ENCODE measurements at regions not wholly inside any gene's neighbourhood (a gene's known extent, or its start where the extent isn't known, plus 50 kb on each side); places are given as distances from the start of the nearest gene placed in this dataset.

DNA sequence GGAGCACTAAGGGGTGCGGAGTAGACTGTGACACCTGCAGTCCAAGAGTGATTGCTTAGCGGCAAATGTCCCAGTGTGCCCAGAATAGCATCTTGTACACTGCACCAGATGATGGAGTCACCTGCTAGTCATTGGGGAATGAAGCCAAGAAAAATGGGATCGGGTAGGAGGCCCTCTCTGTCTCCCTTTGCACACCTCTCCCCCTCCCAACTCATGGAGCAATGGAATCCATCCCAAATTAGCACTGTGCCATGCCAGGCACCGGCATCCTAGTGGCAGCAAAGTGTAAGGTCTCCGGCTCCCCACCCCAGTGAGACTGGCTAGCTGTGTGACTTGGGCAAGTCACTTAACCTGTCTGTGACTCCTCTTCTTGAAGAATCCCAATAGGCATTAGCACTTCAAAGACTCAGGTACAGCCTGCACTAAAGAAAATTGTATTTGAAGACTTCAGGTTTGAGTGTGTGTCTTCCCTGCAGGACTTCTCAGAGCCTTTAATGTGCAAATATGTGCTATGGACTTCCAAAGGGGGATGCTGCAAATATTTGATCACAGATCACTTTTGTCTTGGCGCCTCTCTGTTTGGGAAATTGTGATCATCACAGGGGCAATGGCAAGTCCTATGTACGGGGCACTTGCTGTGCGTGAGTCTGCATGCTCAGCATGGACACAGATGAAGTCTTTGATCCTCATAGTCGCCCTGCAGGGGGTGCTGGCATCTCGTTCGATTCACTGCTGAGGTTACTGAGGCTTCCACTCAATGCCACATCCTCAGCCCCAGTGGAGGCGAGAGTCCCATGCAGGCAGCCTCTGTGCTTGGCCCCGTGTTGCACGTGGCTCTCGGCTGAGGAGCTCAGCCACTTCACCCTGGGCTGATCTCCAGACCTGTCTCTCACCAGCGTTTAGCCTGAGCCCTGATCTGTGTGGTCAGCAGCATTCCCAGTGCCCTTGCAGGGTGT lies 272.9 kb upstream of the C1orf174 start:
- Mint-ChIP-seq H3K27me3 (ENCODE audit: insufficient read depth) (peaks cover 3% of the 10 kb centered on the region), H3K27ac (no peak overlapping the region), H3K9me3 (peaks cover 89% of the 10 kb centered on the region), H3K4me3 (no peak overlapping the region), H3K36me3 (ENCODE audit: low read depth) (peaks cover 10% of the 10 kb centered on the region; the same call in 1 of the 2 replicates), H3K4me1 (ENCODE audit: low read depth) (no peaks in the 10 kb centered on the region)
- no peak for TF ChIP-seq CTCF (IDR thresholded peaks at IDR 0.05)
- DNase-seq: no peak

DNA sequence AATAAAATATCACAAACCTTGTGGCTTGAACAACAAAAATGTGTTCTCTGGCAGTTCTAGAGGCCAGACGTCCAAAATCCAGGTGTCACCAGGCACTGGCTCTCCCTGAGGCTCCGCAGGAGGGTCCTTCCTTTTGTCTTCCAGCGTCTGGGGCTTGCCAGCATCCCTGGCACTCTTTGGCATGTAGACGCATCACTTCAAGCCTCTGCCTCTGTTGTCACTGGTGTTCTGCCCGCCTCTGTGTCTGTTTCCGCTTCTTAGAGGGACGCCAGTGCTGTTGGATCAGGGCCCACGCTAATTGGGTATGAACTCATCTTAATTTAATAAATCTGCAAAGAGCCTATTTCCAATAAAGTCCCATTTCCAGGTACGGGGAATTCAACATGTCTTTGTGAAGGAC lies 273.7 kb upstream of the C1orf174 start:
- no peak overlapping the region for H3K4me3 Mint-ChIP-seq
- TF ChIP-seq CTCF (IDR thresholded peaks at IDR 0.05): no peak
- H3K36me3 Mint-ChIP-seq (ENCODE audit: low read depth): peaks cover 10% of the 10 kb centered on the region; the same call in 1 of the 2 replicates
- H3K4me1 Mint-ChIP-seq (ENCODE audit: low read depth): no peaks in the 10 kb centered on the region
- H3K9me3 Mint-ChIP-seq: peaks cover 92% of the 10 kb centered on the region
- DNase-seq: no peak
- peaks cover 3% of the 10 kb centered on the region for H3K27me3 Mint-ChIP-seq (ENCODE audit: insufficient read depth)
- no peak overlapping the region for H3K27ac Mint-ChIP-seq

DNA sequence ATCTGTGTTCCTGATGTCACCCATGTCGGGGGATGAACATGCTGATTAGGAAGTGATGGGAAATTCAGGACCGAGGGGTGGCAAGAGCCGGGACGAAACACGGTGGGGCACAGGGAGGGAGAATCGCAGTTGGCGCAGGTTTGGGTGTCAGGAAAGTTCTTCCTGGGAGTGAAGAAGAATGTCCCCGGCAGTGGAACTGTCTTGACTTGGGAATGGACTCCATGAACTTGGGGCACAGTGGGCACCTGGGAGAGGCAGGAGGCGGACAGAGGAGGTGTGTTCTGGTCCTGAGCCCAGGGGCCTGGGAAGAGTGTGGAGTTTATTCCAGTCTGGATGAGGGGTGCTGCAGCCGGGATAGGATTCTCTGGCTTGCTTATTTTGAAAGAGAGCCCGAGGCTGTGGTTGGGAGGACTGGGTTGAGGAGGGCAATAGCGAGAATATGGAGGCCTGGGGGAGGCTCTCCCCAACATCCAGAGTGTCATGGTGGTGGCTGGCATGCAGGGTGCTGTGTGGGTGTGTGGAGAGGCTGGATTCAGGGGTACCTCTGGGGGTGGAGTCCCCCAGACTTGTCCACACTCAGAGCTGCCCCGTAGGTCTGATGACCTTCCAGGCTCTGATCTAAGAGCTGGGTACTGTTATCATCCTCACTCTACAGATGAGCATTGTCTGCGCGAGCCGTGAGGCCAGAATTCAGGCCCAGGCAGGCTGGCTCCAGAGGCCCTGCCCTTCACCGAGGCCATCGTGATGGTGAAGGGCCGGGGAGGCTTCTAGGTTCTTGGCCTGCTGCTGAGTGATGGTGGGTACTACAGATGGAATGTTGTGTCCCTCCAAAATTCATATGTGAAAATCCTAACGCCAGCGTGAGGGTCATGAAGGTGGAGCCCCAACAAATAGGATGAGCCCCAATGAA lies 274.5 kb upstream of the C1orf174 start:
- Mint-ChIP-seq H3K4me3 (no peak overlapping the region), H3K9me3 (peaks cover 93% of the 10 kb centered on the region), H3K36me3 (ENCODE audit: low read depth) (peaks cover 10% of the 10 kb centered on the region; the same call in 1 of the 2 replicates), H3K4me1 (ENCODE audit: low read depth) (no peaks in the 10 kb centered on the region), H3K27ac (no peak overlapping the region), H3K27me3 (ENCODE audit: insufficient read depth) (peaks cover 3% of the 10 kb centered on the region)
- no peak for DNase-seq
- no peak for TF ChIP-seq CTCF (IDR thresholded peaks at IDR 0.05)

- peaks cover 3% of the 10 kb centered on the region for H3K27me3 Mint-ChIP-seq (ENCODE audit: insufficient read depth)
- DNase-seq: no peak
- no peak overlapping the region for H3K4me3 Mint-ChIP-seq
- H3K27ac Mint-ChIP-seq: no peak overlapping the region
- TF ChIP-seq CTCF (IDR thresholded peaks at IDR 0.05): no peak
- H3K36me3 Mint-ChIP-seq (ENCODE audit: low read depth): peaks cover 10% of the 10 kb centered on the region; the same call in 1 of the 2 replicates
- no peaks in the 10 kb centered on the region for H3K4me1 Mint-ChIP-seq (ENCODE audit: low read depth)
- H3K9me3 Mint-ChIP-seq: peaks cover 87% of the 10 kb centered on the region
Observed at GRCh38 chr1:4175566-4176405, 275.7 kb upstream of the C1orf174 start.

GRCh38 chr1:4176841-4177240 lies 276.8 kb upstream of the C1orf174 start:
- Mint-ChIP-seq H3K27me3 (ENCODE audit: insufficient read depth) (peaks cover 3% of the 10 kb centered on the region), H3K4me3 (no peak overlapping the region), H3K36me3 (ENCODE audit: low read depth) (peaks cover 4% of the 10 kb centered on the region; the same call in 1 of the 2 replicates), H3K9me3 (peaks cover 80% of the 10 kb centered on the region), H3K27ac (no peak overlapping the region), H3K4me1 (ENCODE audit: low read depth) (no peaks in the 10 kb centered on the region)
- TF ChIP-seq CTCF (IDR thresholded peaks at IDR 0.05): no peak
- DNase-seq: no peak
